DMS53 treated with DMSO at 0.1 percent for 48 hours (cell line): ENCODE measurements at regions not wholly inside any gene's neighbourhood (a gene's known extent, or its start where the extent isn't known, plus 50 kb on each side); places are given as distances from the start of the nearest gene placed in this dataset.
A peak's percentile ranks its signal among the peaks of the same experiment; 100 is the strongest.
"Not testable (repeated sequence)": the region's sequence is repeated elsewhere in the genome, so short reads cannot be mapped to it uniquely, and the experiment has no call there.

Experiments used
- DNase-seq: peaks from one replicate; lab custom pipeline; 2025; ENCODE audit not compliant: unreplicated experiment; lab: John Stamatoyannopoulos, UW

GRCh38 chr6:109875973-109876372, 102.1 kb upstream of the GPR6 start:
- no peak for DNase-seq

- no peak for DNase-seq
These were observed 100.8 kb upstream of the GPR6 start for GRCh38 chr6:109877028-109878004.

- DNase-seq: not testable (repeated sequence)
These were observed 100.0 kb upstream of the GPR6 start for GRCh38 chr6:109878005-109878690.

- not testable (repeated sequence) for DNase-seq
These were observed 99.0 kb upstream of the GPR6 start for GRCh38 chr6:109879081-109879480.

GRCh38 chr6:109879521-109879920, 98.6 kb upstream of the GPR6 start:
- no peak for DNase-seq

GRCh38 chr6:109881069-109881468, 97.0 kb upstream of the GPR6 start:
- DNase-seq: not testable (repeated sequence)

GRCh38 chr6:109881953-109882490, 96.1 kb upstream of the GPR6 start:
- DNase-seq: not testable (repeated sequence)

- no peak for DNase-seq
These were observed 86.2 kb upstream of the GPR6 start for GRCh38 chr6:109891924-109892323.

GRCh38 chr6:109892451-109893435, 85.4 kb upstream of the GPR6 start:
- DNase-seq: peak; percentile 80

GRCh38 chr6:109893606-109894005, 84.5 kb upstream of the GPR6 start:
- no peak for DNase-seq

GRCh38 chr6:109894181-109894580, 83.9 kb upstream of the GPR6 start:
- DNase-seq: peak; percentile 7

- DNase-seq: no peak
These were observed 81.8 kb upstream of the GPR6 start for GRCh38 chr6:109896341-109896740.

- DNase-seq: no peak
These were observed 81.1 kb upstream of the GPR6 start for GRCh38 chr6:109897025-109897424.

GRCh38 chr6:109897561-109898080, 80.5 kb upstream of the GPR6 start:
- no peak for DNase-seq

- DNase-seq: no peak
These were observed 76.1 kb upstream of the GPR6 start for GRCh38 chr6:109901976-109902375.

GRCh38 chr6:109902870-109903269, 75.2 kb upstream of the GPR6 start:
- DNase-seq: no peak

- DNase-seq: no peak
These were observed 67.5 kb upstream of the GPR6 start for GRCh38 chr6:109910571-109910970.

GRCh38 chr6:109912118-109912517, 66.0 kb upstream of the GPR6 start:
- no peak for DNase-seq

- no peak for DNase-seq
These were observed 65.2 kb upstream of the GPR6 start for GRCh38 chr6:109912952-109913351.

- not testable (repeated sequence) for DNase-seq
These were observed 62.4 kb upstream of the GPR6 start for GRCh38 chr6:109915748-109916147.
